SU-DHL-6 (cell line): ENCODE measurements at regions not wholly inside any gene's neighbourhood (a gene's known extent, or its start where the extent isn't known, plus 50 kb on each side); places are given as distances from the start of the nearest gene placed in this dataset.

Experiments used
- CTCF ChIP-seq: fragments of 200-600 bp; sonication (generic); IDR thresholded peaks from one replicate; pipeline ENCODE4 v1.5.1; 2017; ENCODE audit warnings: antibody characterized with exemption, mild to moderate bottlenecking, low read length, moderate library complexity; ENCODE audit not compliant: insufficient read depth, poor library complexity, severe bottlenecking
- EZH2phosphoT487 ChIP-seq: fragments of 200-600 bp; sonication (generic), shearing (Covaris generic); conservative IDR thresholded peaks from 2 replicates; pipeline ENCODE4 v1.6.1; 2018; ENCODE audit warnings: mild to moderate bottlenecking, antibody characterized with exemption, low read length, moderate library complexity, mixed read lengths

GRCh38 chr12:83256562-83256961, 569.9 kb downstream of the TMTC2 start:
- TF ChIP-seq CTCF (no peak), EZH2phosphoT487 (no peak)
